LNCaP clone FGC (cell line): ENCODE measurements at regions not wholly inside any gene's neighbourhood (a gene's known extent, or its start where the extent isn't known, plus 50 kb on each side); places are given as distances from the start of the nearest gene placed in this dataset.
"Not testable (repeated sequence)": the region's sequence is repeated elsewhere in the genome, so short reads cannot be mapped to it uniquely, and the experiment has no call there.

ENCODE experiments used
- DNase-seq: peaks from one replicate; pipeline ENCODE4 v3.0.0-alpha.2; 2011; ENCODE audit warnings: low read depth
- H3K4me3 ChIP-seq: 2 replicates; pipeline ENCODE4 v1.5.1; 2011; ENCODE audit warnings: mild to moderate bottlenecking, low read depth, low read length, control low read depth
- TF ChIP-seq, protein P1 (sequence below): IDR thresholded peaks from 2 replicates; pipeline ENCODE4 v1.5.1; 2012; ENCODE audit warnings: mild to moderate bottlenecking; ENCODE audit not compliant: control insufficient read depth, insufficient read depth; ENCODE audit errors: extremely low read depth

DNA sequence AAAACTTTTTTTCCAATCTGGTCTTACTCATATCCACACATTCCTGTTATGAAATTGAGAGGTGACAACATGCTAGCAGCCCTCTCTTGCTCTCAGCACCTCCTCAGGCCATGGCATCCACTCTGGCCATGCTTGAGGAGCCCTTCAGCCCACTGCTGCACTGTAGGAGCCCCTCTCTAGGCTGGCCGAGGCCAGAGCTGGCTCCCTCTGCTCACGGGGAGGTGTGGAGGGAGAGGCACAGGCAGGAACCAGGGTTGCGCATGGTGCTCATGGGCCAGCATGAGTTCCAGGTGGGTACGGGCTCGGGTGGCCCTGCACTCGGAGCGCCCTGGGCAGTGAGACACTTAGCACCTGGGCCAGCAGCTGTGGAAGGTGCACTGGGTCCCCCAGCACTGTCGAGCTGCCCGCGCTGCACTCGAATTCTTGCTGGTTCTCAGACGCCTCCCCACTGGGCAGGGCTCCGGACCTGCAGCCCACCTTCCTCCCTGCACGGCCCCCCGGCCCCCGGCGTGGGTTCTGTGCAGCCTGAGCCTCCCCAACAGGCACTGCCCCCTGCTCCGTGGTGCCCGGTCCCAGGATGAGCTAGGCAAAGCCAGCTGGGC lies 1669.6 kb upstream of the CELF4 start:
- TF ChIP-seq, protein P1, sequence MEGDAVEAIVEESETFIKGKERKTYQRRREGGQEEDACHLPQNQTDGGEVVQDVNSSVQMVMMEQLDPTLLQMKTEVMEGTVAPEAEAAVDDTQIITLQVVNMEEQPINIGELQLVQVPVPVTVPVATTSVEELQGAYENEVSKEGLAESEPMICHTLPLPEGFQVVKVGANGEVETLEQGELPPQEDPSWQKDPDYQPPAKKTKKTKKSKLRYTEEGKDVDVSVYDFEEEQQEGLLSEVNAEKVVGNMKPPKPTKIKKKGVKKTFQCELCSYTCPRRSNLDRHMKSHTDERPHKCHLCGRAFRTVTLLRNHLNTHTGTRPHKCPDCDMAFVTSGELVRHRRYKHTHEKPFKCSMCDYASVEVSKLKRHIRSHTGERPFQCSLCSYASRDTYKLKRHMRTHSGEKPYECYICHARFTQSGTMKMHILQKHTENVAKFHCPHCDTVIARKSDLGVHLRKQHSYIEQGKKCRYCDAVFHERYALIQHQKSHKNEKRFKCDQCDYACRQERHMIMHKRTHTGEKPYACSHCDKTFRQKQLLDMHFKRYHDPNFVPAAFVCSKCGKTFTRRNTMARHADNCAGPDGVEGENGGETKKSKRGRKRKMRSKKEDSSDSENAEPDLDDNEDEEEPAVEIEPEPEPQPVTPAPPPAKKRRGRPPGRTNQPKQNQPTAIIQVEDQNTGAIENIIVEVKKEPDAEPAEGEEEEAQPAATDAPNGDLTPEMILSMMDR = no peak
- no peak for DNase-seq
- no peak overlapping the region for H3K4me3 ChIP-seq

DNA sequence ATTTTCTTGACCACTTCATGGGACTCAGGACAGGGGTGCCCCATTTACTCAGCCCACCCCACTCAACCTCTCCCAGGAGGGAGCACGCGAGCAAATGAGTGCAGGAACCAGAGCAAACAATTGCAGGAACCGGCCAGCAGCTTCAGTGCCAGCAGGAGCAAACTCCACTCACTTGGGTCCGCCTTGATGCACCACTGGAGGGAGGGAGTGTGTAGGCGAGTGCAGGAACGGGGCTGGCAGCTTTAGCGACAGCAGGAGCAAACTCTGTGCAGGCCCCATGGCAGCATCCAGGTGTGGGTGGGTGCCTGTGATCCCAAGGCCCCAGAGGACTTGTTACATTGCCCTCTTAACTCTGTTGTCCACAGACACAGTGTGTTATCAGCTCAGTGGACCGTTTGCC lies 1667.3 kb upstream of the CELF4 start:
- TF ChIP-seq, protein P1 = no peak
- no peak overlapping the region for H3K4me3 ChIP-seq
- no peak for DNase-seq

DNA sequence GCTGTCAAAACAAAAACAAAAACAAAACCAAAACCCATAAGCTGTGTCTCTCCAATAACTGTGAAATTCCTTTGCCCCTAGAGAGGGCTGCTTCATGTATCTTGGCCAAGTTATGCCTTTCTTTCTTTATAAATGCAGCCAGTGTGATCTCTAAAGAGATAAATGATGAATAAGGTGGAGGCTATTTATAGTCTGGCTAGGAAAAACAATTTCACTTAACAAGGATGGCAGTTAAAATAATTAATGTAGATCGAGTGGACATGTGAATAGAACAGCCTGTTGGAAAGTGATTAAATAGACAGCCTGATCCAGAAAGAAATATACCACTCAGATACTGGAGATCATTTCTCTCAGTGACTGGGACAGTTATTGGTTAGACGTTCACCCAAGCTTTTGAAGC lies 1666.9 kb upstream of the CELF4 start:
- TF ChIP-seq, protein P1 = no peak
- no peak for DNase-seq
- H3K4me3 ChIP-seq = no peak overlapping the region

DNA sequence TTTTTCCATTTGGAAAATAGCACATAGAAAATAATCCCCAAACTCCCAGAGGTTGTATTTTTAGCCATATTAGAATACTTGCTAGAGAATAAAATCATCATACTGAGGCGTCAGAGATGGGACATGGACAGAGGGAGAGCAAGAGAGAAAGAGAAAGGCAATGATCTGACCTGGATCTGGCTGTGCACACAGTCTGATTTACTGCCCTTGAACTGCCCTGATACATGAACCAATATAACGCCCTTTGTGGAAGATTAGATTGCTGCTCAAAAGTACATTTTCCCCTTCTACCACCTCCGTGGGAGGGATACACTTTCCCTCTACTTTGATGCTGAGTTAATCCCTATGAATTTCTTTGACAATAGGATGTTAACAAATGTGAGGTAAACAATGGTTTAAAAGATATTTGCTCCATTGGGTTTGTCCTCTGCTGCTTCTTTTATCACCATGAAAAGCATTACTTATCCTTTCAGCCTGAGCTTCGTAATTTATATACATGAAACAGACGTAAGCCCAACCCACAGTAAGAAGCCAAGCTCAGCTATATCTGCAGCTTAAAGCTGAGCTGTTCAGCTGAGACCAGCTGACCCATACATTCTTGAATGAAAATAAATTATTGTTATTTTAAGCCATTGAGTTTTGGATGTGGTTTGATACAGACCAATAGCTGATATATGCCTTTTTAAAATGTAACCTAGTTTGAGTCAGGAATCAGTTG lies 1664.6 kb upstream of the CELF4 start:
- no peak for DNase-seq
- no peak overlapping the region for H3K4me3 ChIP-seq
- TF ChIP-seq, protein P1 = no peak

DNA sequence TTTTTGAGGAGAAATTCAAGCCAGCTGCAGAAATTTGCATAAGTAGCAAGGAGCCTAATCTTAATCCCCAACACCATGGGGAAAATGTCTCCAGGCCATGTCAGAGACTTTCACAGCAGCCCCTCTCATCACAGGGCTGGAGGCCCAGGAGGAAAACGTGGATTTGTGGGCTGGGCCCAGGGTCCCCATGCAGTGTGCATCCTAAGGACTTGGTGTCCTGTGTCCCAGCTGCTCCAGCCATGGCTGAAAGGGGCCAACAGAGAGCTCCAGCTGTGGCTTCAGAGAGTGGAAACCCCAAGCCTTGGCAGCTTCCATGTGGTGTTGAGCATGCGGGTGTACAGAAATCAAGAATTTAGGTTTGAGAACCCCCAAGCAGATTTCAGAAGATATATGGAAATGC lies 1662.2 kb upstream of the CELF4 start:
- H3K4me3 ChIP-seq, DNase-seq: not testable (repeated sequence)

DNA sequence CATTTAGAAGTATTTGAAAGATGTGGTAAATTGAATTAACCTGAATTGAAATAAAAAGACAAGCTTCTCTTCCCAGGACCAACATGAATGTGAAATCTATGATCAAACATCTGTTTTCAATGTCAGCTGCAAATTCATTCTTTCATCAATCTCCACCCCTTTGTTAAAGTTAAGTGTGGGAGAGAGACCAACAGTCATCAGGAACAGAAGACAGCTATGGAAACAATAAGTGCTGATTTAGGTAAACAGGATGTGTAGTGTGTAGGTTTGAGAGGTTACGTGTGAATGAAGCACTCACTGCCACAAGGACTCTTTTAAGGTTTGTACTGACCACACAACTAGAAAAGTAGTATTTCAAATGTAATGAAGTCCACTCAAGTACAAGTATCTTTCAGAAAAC lies 1659.8 kb upstream of the CELF4 start:
- DNase-seq = no peak
- H3K4me3 ChIP-seq = no peak overlapping the region
- TF ChIP-seq, protein P1 = no peak

DNA sequence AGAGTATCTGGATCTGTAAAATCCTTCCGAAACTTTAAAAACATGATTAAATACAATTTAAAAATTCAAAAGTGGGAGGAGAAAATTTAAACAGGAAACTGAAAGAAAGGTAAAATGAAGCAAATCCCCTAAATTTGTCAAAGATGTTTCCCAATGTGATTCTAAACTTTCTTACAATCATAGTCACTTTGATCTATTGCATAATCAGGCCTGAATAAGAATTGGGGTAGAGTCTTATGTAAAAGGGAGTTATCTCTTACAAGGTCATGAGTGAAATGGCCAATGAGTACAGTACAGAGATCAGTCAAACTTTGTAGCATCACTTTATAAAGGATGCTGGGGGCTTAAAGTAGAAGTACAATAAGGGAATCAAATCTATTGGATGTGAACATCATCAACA lies 1657.7 kb upstream of the CELF4 start:
- TF ChIP-seq, protein P1 = no peak
- DNase-seq = no peak
- H3K4me3 ChIP-seq = no peak overlapping the region
